ENCODE measurements at regions not wholly inside any gene's neighbourhood (a gene's known extent, or its start where the extent isn't known, plus 50 kb on each side); places are given as distances from the start of the nearest gene placed in this dataset.

DNA sequence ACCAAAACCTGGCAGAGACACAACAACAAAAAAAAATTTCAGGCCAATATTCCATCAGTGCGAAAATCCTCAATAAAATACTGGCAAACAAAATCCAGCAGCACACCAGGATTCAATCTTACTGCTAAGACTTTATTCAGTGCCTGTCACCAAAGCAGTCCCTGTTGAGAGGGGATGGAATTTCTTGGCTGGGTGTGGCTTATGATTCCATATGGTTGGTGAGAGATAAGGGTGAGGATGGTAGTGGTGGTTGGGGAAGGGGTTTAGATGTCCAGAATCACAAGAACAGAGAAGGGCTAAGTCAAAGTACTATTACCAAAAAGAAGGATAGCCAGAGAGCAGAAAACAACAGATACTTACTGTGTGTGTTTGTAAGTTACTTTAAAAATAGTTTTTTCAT lies 152.8 kb upstream of the SLC35B3 start:
- Histone ChIP-seq H3K9me3 (ENCODE audit: low read depth, low read length, poor library complexity, severe bottlenecking) (peaks cover 11% of the 10 kb centered on the region), H3K27ac (ENCODE audit: low read depth, low read length, poor library complexity, severe bottlenecking) (peak overlapping the region; percentile 67), H3K27me3 (replicated peaks; ENCODE audit: insufficient read depth, low read depth, low read length, poor library complexity) (no peaks in the 10 kb centered on the region), H3K4me1 (ENCODE audit: insufficient read depth, low read length, poor library complexity, severe bottlenecking) (peaks cover 27% of the 10 kb centered on the region), H3K4me3 (ENCODE audit: low read depth, low read length, poor library complexity, severe bottlenecking) (no peak overlapping the region), H3K36me3 (ENCODE audit: insufficient read depth, low read length, poor library complexity, severe bottlenecking) (no peaks in the 10 kb centered on the region)
- TF ChIP-seq CTCF (conservative IDR thresholded peaks at IDR 0.05; ENCODE audit: low read depth, low read length) (no peak), EZH2 (IDR thresholded peaks at IDR 0.05; ENCODE audit: borderline replicate concordance, low read depth, low read length, poor library complexity, severe bottlenecking) (no peak)
- no TSS peak for BruUV-seq (replicated peaks)
- POLR2A ChIA-PET (ENCODE audit: low non-redundant PET) = no interaction called here
- CTCF ChIA-PET = no interaction called here
- DNase-seq (ENCODE audit: low spot score) = peak; percentile 25
- intact Hi-C loops (cut with micrococcal nuclease; ENCODE audit: unreplicated experiment) = no loop called here

DNA sequence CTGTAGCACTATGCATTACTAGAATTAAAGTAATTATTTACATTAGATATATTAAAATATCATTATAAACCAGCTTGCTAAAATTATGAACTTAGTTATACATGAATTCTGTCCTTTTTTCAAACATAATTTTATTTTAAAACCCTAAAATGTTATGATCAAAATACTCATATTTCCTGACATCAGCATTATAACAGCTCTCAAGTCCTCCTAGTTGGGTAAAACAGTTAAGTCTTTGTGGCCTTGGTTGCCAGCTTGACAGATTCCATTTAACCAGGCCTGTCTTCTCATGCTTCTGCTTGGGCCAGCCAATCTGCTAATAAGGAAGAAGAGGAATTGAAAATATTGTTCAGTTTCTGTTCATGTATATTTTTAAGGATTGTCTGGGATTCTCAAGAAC lies 147.9 kb upstream of the SLC35B3 start:
- Histone ChIP-seq H3K27me3 (replicated peaks; ENCODE audit: insufficient read depth, low read depth, low read length, poor library complexity) (no peaks in the 10 kb centered on the region), H3K4me1 (ENCODE audit: insufficient read depth, low read length, poor library complexity, severe bottlenecking) (peaks cover 10% of the 10 kb centered on the region), H3K36me3 (ENCODE audit: insufficient read depth, low read length, poor library complexity, severe bottlenecking) (no peaks in the 10 kb centered on the region), H3K9me3 (ENCODE audit: low read depth, low read length, poor library complexity, severe bottlenecking) (no peaks in the 10 kb centered on the region), H3K27ac (ENCODE audit: low read depth, low read length, poor library complexity, severe bottlenecking) (no peak overlapping the region), H3K4me3 (ENCODE audit: low read depth, low read length, poor library complexity, severe bottlenecking) (no peak overlapping the region)
- TF ChIP-seq EZH2 (IDR thresholded peaks at IDR 0.05; ENCODE audit: borderline replicate concordance, low read depth, low read length, poor library complexity, severe bottlenecking) (no peak), CTCF (conservative IDR thresholded peaks at IDR 0.05; ENCODE audit: low read depth, low read length) (no peak)
- ChIA-PET POLR2A (ENCODE audit: low non-redundant PET) (no interaction called here), CTCF (no interaction called here)
- no TSS peak for BruUV-seq (replicated peaks)
- DNase-seq (ENCODE audit: low spot score) = no peak
- intact Hi-C loops (cut with micrococcal nuclease; ENCODE audit: unreplicated experiment) = no loop called here

DNA sequence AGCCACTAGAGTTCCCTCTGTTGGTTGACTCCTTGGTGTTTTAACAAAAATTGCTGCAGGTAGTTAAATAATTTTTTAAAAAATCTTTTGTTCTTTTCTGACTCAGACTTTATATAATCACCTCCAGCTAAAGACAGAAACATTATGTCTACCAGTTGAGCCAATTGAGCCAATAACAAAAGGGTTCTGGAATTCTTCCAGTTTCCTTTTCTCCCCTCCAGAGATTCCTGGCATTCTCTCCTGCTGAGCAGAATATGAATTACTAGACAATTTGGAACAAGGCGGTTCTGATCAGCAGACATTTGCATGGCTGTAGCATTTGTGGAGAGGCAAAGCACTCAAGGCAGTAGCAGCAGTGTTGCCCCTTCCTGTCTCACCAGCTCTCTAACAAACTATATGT lies 144.0 kb upstream of the SLC35B3 start:
- TF ChIP-seq EZH2 (IDR thresholded peaks at IDR 0.05; ENCODE audit: borderline replicate concordance, low read depth, low read length, poor library complexity, severe bottlenecking) = no peak
- no peak for TF ChIP-seq CTCF (conservative IDR thresholded peaks at IDR 0.05; ENCODE audit: low read depth, low read length)
- no TSS peak for BruUV-seq (replicated peaks)
- peaks cover 27% of the 10 kb centered on the region for H3K4me1 ChIP-seq (ENCODE audit: insufficient read depth, low read length, poor library complexity, severe bottlenecking)
- no peak overlapping the region for H3K27ac ChIP-seq (ENCODE audit: low read depth, low read length, poor library complexity, severe bottlenecking)
- peak; percentile 50 for DNase-seq (ENCODE audit: low spot score)
- ChIA-PET POLR2A (ENCODE audit: low non-redundant PET) (no interaction called here), CTCF (no interaction called here)
- no peaks in the 10 kb centered on the region for H3K36me3 ChIP-seq (ENCODE audit: insufficient read depth, low read length, poor library complexity, severe bottlenecking)
- intact Hi-C loops (cut with micrococcal nuclease; ENCODE audit: unreplicated experiment) = no loop called here
- no peaks in the 10 kb centered on the region for H3K9me3 ChIP-seq (ENCODE audit: low read depth, low read length, poor library complexity, severe bottlenecking)
- H3K4me3 ChIP-seq (ENCODE audit: low read depth, low read length, poor library complexity, severe bottlenecking) = no peak overlapping the region
- H3K27me3 ChIP-seq (replicated peaks; ENCODE audit: insufficient read depth, low read depth, low read length, poor library complexity) = no peaks in the 10 kb centered on the region

Data from A673 (cell line).